Calu3 (cell line): ENCODE measurements at regions not wholly inside any gene's neighbourhood (a gene's known extent, or its start where the extent isn't known, plus 50 kb on each side); places are given as distances from the start of the nearest gene placed in this dataset.

ENCODE experiments used
- BruUV-seq: library from RNA; stranded (reverse); fragments of 400-500 nt; replicated peaks from 2 replicates; lab custom pipeline; 2021; lab: Mats Ljungman, UMichigan
- CTCF ChIA-PET: fragments of 300-600 bp; sonication (Branson Sonifier 250); formaldehyde crosslinking; loops from one replicate; lab custom pipeline; 2022; ENCODE audit warnings: antibody characterized with exemption; lab: Charles Lee
- DNase-seq: peaks from one replicate; pipeline ENCODE4 v3.0.0; 2022
- H3K27ac Mint-ChIP-seq: one replicate; pipeline ENCODE4 v1.8.0; 2022; ENCODE audit warnings: mixed read lengths; ENCODE audit not compliant: unreplicated experiment
- H3K27me3 Mint-ChIP-seq: one replicate; pipeline ENCODE4 v1.8.0; 2022; ENCODE audit warnings: mixed read lengths; ENCODE audit not compliant: unreplicated experiment
- H3K36me3 Mint-ChIP-seq: one replicate; pipeline ENCODE4 v1.8.0; 2022; ENCODE audit warnings: mild to moderate bottlenecking, moderate library complexity, mixed read lengths; ENCODE audit not compliant: insufficient read depth, unreplicated experiment
- H3K4me1 Mint-ChIP-seq: one replicate; pipeline ENCODE4 v1.8.0; 2022; ENCODE audit warnings: mild to moderate bottlenecking, low read depth, mixed read lengths; ENCODE audit not compliant: unreplicated experiment
- H3K4me3 Mint-ChIP-seq: one replicate; pipeline ENCODE4 v1.8.0; 2022; ENCODE audit warnings: mild to moderate bottlenecking, low read depth, moderate library complexity, mixed read lengths; ENCODE audit not compliant: unreplicated experiment
- H3K9me3 Mint-ChIP-seq: one replicate; pipeline ENCODE4 v1.8.0; 2022; ENCODE audit warnings: low read depth, mixed read lengths; ENCODE audit not compliant: unreplicated experiment
- intact Hi-C: fragments of 100-400 bp; cut with micrococcal nuclease; formaldehyde crosslinking; loops from one replicate; pipeline ENCODE4 v1.10.0; 2022; ENCODE audit not compliant: unreplicated experiment
- TF ChIP-seq, protein P1 (sequence below): fragments of 200-600 bp; IDR thresholded peaks from one replicate; pipeline ENCODE4 v1.8.0; 2022; ENCODE audit warnings: antibody characterized with exemption; ENCODE audit not compliant: unreplicated experiment

DNA sequence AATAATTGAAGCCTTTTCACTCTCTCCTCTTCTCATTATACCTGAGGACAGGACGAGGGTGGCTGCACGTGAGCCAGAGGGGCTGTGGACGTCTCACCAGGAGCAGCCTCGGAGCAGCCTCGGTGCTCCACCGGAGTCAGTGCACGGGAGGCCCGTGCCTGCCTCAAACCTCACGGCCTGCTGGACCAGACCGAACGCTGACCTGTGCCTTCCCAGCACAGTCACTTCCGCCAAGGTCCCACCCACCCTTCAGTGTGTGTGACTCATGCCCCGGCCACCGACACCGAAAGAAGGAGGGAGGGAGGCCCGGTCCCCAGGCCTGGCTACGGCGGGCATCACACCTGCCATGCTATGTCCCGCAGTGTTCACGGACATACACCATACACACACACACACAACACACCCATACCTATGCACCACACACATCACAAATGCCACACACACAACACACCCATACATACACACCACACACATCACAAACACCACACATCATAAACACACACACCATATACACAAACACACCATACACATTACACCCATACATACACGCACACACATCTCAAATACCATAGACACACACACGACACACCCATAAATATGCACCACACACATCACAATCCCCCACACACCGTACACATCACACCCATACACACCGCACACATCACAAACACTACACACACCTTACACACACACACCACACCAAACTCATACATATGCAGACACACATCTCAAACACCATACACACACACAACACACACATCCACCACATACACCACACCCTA, 1506.5 kb downstream of the TBC1D22A start:
- DNase-seq: no peak
- Mint-ChIP-seq H3K4me1 (no peaks in the 10 kb centered on the region), H3K4me3 (no peak overlapping the region), H3K36me3 (no peaks in the 10 kb centered on the region), H3K9me3 (peaks cover 14% of the 10 kb centered on the region), H3K27ac (no peak overlapping the region), H3K27me3 (no peaks in the 10 kb centered on the region)
- BruUV-seq: no TSS peak
- intact Hi-C loops: no loop called here
- TF ChIP-seq, protein P1, sequence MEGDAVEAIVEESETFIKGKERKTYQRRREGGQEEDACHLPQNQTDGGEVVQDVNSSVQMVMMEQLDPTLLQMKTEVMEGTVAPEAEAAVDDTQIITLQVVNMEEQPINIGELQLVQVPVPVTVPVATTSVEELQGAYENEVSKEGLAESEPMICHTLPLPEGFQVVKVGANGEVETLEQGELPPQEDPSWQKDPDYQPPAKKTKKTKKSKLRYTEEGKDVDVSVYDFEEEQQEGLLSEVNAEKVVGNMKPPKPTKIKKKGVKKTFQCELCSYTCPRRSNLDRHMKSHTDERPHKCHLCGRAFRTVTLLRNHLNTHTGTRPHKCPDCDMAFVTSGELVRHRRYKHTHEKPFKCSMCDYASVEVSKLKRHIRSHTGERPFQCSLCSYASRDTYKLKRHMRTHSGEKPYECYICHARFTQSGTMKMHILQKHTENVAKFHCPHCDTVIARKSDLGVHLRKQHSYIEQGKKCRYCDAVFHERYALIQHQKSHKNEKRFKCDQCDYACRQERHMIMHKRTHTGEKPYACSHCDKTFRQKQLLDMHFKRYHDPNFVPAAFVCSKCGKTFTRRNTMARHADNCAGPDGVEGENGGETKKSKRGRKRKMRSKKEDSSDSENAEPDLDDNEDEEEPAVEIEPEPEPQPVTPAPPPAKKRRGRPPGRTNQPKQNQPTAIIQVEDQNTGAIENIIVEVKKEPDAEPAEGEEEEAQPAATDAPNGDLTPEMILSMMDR: no peak
- CTCF ChIA-PET: no interaction called here

DNA sequence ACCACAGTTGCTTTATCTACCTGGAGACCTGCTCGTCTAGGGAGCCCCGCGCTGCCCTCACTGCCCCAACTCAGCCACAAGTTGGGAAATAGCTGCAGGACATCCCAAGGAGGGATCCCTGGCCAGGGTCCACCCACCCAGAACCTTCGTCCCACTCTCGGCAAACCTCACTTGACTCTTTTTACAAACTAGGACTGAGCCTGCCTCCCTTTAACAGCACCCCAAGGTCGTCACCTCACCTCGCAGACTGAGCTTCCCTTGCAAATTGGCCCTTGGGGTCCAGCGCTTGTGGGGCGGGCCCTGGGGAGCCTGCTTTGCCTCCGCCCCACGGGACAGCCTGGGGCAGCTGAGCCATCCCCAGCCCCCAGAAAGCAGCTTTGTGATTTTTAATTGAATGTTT, 1505.8 kb downstream of the TBC1D22A start:
- BruUV-seq: no TSS peak
- Mint-ChIP-seq H3K9me3 (peaks cover 13% of the 10 kb centered on the region), H3K27me3 (no peaks in the 10 kb centered on the region), H3K27ac (no peak overlapping the region), H3K36me3 (no peaks in the 10 kb centered on the region), H3K4me1 (no peaks in the 10 kb centered on the region), H3K4me3 (no peak overlapping the region)
- intact Hi-C loops: no loop called here
- CTCF ChIA-PET: no interaction called here
- TF ChIP-seq, protein P1: no peak
- DNase-seq: no peak

DNA sequence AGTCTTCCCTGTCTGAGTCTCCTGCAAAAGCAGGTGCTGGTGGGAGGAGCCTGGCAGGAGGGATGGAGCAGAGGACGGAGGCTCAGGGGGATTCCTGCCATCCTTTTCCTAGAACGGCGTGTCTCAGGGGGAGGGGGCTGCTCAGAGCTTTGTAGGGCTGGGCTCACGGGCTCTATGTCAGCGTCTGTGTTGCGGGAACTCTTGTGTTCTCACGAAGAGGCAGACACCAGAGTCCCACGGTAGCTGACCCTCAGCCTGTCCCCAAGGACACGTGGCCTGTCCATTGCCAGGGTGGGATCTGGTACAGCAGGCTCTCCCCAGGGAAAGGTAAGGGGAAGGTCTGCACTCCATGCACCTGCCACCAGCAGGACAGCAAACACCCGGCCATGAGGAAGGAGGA, 1505.2 kb downstream of the TBC1D22A start:
- intact Hi-C loops: no loop called here
- Mint-ChIP-seq H3K4me3 (no peak overlapping the region), H3K27ac (no peak overlapping the region), H3K36me3 (no peaks in the 10 kb centered on the region), H3K4me1 (no peaks in the 10 kb centered on the region), H3K27me3 (no peaks in the 10 kb centered on the region), H3K9me3 (peaks cover 15% of the 10 kb centered on the region)
- no peak for DNase-seq
- CTCF ChIA-PET: no interaction called here
- BruUV-seq: no TSS peak
- TF ChIP-seq, protein P1: no peak

DNA sequence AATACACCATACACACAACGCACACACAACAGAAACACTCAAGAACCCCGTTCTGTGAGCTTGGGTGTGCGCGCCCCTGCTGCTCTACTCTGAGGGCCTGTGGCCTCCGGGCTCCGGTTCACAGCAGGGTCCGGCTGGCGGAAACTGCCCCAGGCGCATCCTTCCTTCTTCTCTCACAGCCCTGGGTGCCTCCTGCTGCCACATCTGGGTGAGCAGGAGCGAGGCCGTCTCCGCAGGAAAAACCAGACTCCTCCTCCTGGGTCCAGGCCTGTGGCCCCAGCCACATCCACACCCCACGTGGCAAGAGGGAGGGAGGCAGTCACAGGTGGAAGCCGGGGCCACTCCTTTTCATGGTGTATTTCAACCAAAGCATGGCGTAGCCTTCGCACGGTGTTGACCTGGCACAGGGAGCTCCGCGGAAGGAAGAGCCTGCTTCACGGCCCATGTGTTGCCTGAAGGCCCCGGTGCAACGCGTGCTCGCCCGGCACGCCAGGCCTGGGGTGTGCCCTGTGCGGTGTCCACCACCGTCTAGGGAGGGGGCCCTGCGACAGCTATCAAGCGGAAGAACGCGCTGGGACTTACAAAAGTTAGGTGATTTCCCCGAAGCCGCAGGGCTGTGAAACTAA, 1502.7 kb downstream of the TBC1D22A start:
- no peak for DNase-seq
- CTCF ChIA-PET: interaction anchor here (0.6 kb wide), 1 partner anchor 737 kb away, joined by 6 read pairs; no protein-coding TSS in a partner anchor
- Mint-ChIP-seq H3K4me3 (no peak overlapping the region), H3K27me3 (no peaks in the 10 kb centered on the region), H3K9me3 (peaks cover 11% of the 10 kb centered on the region), H3K36me3 (no peaks in the 10 kb centered on the region), H3K27ac (no peak overlapping the region), H3K4me1 (no peaks in the 10 kb centered on the region)
- intact Hi-C loops: no loop called here
- TF ChIP-seq, protein P1: no peak
- no TSS peak for BruUV-seq
